ENCODE measurements at regions not wholly inside any gene's neighbourhood (a gene's known extent, or its start where the extent isn't known, plus 50 kb on each side); places are given as distances from the start of the nearest gene placed in this dataset.
A peak's percentile ranks its signal among the peaks of the same experiment; 100 is the strongest.

GRCh38 chr3:3589715-3590130, 209.5 kb upstream of the LRRN1 start:
- Mint-ChIP-seq H3K36me3 (no peaks in the 10 kb centered on the region), H3K4me1 (peaks cover 33% of the 10 kb centered on the region), H3K27ac (peak overlapping the region in 1 of 7 donors; percentile 2), H3K4me3 (no peak overlapping the region), H3K9me3 (peaks cover 0 to 12% (median 5%) of the 10 kb centered on the region in 7 donors), H3K27me3 (ENCODE audit: low read depth in 3 of 3) (peaks cover 0 to 4% (median 2%) of the 10 kb centered on the region in 3 donors)
- no peaks in the 10 kb centered on the region for H3K79me2 ChIP-seq (ENCODE audit: insufficient read depth, low read length)
- no peaks in the 10 kb centered on the region for H4K20me1 ChIP-seq (ENCODE audit: insufficient read depth, low read length)
- no peak overlapping the region for H3K4me3 ChIP-seq (replicated peaks in 1 of 3; ENCODE audit: low read depth in 2 of 3, low read length in 3 of 3)
- no peak for DNase-seq
- H3K9ac ChIP-seq (ENCODE audit: insufficient read depth, low read length, poor library complexity, severe bottlenecking) = no peak overlapping the region
- intact Hi-C loops (cut with micrococcal nuclease) = no loop called here
- H3K27ac ChIP-seq (ENCODE audit: low read depth in 1 of 2, low read length in 2 of 2) = no peak overlapping the region
- H3K9me3 ChIP-seq (replicated peaks in 1 of 2; ENCODE audit: control insufficient read depth in 1 of 2, insufficient read depth in 1 of 2, low read length in 2 of 2) = no peaks in the 10 kb centered on the region
- H3K4me1 ChIP-seq (ENCODE audit: control insufficient read depth in 1 of 2, insufficient read depth in 2 of 2, low read length in 2 of 2) = peaks cover 23 to 32% of the 10 kb centered on the region in 2 donors
- H3K36me3 ChIP-seq (replicated peaks in 1 of 2; ENCODE audit: control insufficient read depth in 1 of 2, insufficient read depth in 2 of 2, low read length in 2 of 2) = no peaks in the 10 kb centered on the region
- peak overlapping the region; percentile 27 for H3K4me2 ChIP-seq (replicated peaks; ENCODE audit: extremely low read depth, low read length, poor library complexity, severe bottlenecking)
- no peak for TF ChIP-seq CTCF (IDR thresholded peaks at IDR 0.05)
- WGBS (ENCODE audit: insufficient coverage) = 37% methylated on average over 3 of the region's 3 CpGs
- H2AFZ ChIP-seq (ENCODE audit: insufficient read depth, low read depth, low read length, poor library complexity, severe bottlenecking) = no peak overlapping the region
- H3K27me3 ChIP-seq (ENCODE audit: control insufficient read depth in 2 of 2, insufficient read depth in 2 of 2, low read length in 2 of 2) = no peaks in the 10 kb centered on the region

GRCh38 chr3:3587647-3587972, 211.6 kb upstream of the LRRN1 start:
- no peak overlapping the region for H3K27ac ChIP-seq (ENCODE audit: low read depth in 1 of 2, low read length in 2 of 2)
- no peaks in the 10 kb centered on the region for H3K9me3 ChIP-seq (replicated peaks in 1 of 2; ENCODE audit: control insufficient read depth in 1 of 2, insufficient read depth in 1 of 2, low read length in 2 of 2)
- no peak overlapping the region for H3K9ac ChIP-seq (ENCODE audit: insufficient read depth, low read length, poor library complexity, severe bottlenecking)
- WGBS (ENCODE audit: insufficient coverage) = no CpG with 5 or more reads among the region's 4 CpGs
- no peak overlapping the region for H3K4me3 ChIP-seq (replicated peaks in 1 of 3; ENCODE audit: low read depth in 2 of 3, low read length in 3 of 3)
- no peaks in the 10 kb centered on the region for H3K36me3 ChIP-seq (replicated peaks in 1 of 2; ENCODE audit: control insufficient read depth in 1 of 2, insufficient read depth in 2 of 2, low read length in 2 of 2)
- H4K20me1 ChIP-seq (ENCODE audit: insufficient read depth, low read length) = no peaks in the 10 kb centered on the region
- peaks cover 23 to 32% of the 10 kb centered on the region in 2 donors for H3K4me1 ChIP-seq (ENCODE audit: control insufficient read depth in 1 of 2, insufficient read depth in 2 of 2, low read length in 2 of 2)
- DNase-seq = no peak
- no peaks in the 10 kb centered on the region for H3K27me3 ChIP-seq (ENCODE audit: control insufficient read depth in 2 of 2, insufficient read depth in 2 of 2, low read length in 2 of 2)
- H3K36me3 Mint-ChIP-seq = no peaks in the 10 kb centered on the region
- TF ChIP-seq CTCF (IDR thresholded peaks at IDR 0.05) = no peak
- no peak overlapping the region for H3K27ac Mint-ChIP-seq
- H3K4me1 Mint-ChIP-seq = peaks cover 33% of the 10 kb centered on the region
- peaks cover 0 to 9% (median 3%) of the 10 kb centered on the region in 7 donors for H3K9me3 Mint-ChIP-seq
- no peaks in the 10 kb centered on the region for H3K79me2 ChIP-seq (ENCODE audit: insufficient read depth, low read length)
- intact Hi-C loops (cut with micrococcal nuclease) = no loop called here
- no peak overlapping the region for H2AFZ ChIP-seq (ENCODE audit: insufficient read depth, low read depth, low read length, poor library complexity, severe bottlenecking)
- peaks cover 0 to 2% (median 2%) of the 10 kb centered on the region in 3 donors for H3K27me3 Mint-ChIP-seq (ENCODE audit: low read depth in 3 of 3)
- no peak overlapping the region for H3K4me2 ChIP-seq (replicated peaks; ENCODE audit: extremely low read depth, low read length, poor library complexity, severe bottlenecking)
- no peak overlapping the region for H3K4me3 Mint-ChIP-seq
